Muscle layer of duodenum (tissue), 2 donors: ENCODE measurements at regions not wholly inside any gene's neighbourhood (a gene's known extent, or its start where the extent isn't known, plus 50 kb on each side); places are given as distances from the start of the nearest gene placed in this dataset.

ENCODE experiments used
- H3K27ac ChIP-seq: one replicate; pipeline ENCODE4 v1.7.0; 2013; ENCODE audit warnings: mild to moderate bottlenecking, low read length
- H3K27me3 ChIP-seq: one replicate; pipeline ENCODE4 v1.7.0; 2013; ENCODE audit warnings: low read depth, mild to moderate bottlenecking, control low read depth, low read length
- H3K36me3 ChIP-seq, 2 donors: one replicate each; pipeline ENCODE4 v1.7.0; 2013; ENCODE audit warnings: low read length in 2 of 2, control low read depth in 1 of 2, mild to moderate bottlenecking in 1 of 2; ENCODE audit not compliant: insufficient read depth in 2 of 2, control insufficient read depth in 1 of 2
- H3K4me1 ChIP-seq, 2 donors: one replicate each; pipeline ENCODE4 v1.7.0; 2013; ENCODE audit warnings: low read length in 2 of 2, mild to moderate bottlenecking in 2 of 2, control low read depth in 1 of 2, moderate library complexity in 1 of 2; ENCODE audit not compliant: insufficient read depth in 2 of 2, control insufficient read depth in 1 of 2
- H3K4me3 ChIP-seq, 2 donors: one replicate each; pipeline ENCODE4 v1.7.0; 2013; ENCODE audit warnings: low read length in 2 of 2, low read depth in 1 of 2, mild to moderate bottlenecking in 1 of 2
- H3K9me3 ChIP-seq, 2 donors: one replicate each; pipeline ENCODE4 v1.7.0; 2013; ENCODE audit warnings: low read length in 2 of 2, control low read depth in 1 of 2, mild to moderate bottlenecking in 1 of 2; ENCODE audit not compliant: control insufficient read depth in 1 of 2
- donor health status: healthy.

DNA sequence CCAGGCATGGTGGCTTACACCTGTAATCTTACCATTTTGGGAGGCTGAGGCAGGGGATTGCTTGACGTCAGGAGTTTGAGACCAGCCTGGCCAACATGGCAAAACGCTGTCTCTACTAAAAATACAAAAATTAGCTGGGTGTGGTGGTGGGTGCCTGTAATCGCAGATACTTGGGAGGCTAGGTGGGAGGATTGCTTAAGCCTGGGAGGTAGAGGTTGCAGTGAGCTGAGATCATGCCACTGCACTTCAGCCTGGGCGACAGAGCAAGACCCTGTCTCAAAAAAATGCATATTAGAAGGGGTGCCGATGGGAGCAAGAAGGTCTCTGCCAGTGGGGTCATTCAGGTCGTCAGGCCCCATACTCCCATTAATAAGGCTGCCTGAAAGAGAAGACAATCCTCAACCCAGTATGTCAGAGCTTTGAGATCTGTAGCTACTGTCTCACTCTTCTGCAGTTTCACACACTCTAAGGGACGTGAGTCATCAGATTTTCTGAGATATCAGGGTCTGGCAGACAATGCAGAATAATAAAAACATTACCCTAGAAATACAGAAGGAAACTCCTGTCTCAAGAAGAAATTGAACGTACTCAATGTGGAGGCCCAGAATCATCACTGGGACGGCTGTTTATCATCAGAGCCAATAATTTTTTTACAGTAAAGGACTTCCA is 176.7 kb upstream of the FAT1 start:
- Histone ChIP-seq H3K9me3 (no peaks in the 10 kb centered on the region), H3K36me3 (no peaks in the 10 kb centered on the region), H3K27me3 (no peaks in the 10 kb centered on the region), H3K4me1 (peaks cover 0 to 3% of the 10 kb centered on the region in 2 donors), H3K4me3 (no peak overlapping the region), H3K27ac (no peak overlapping the region)

GRCh38 chr4:186900984-186901383 is 177.3 kb upstream of the FAT1 start:
- no peaks in the 10 kb centered on the region for H3K36me3 ChIP-seq
- H3K4me3 ChIP-seq = no peak overlapping the region
- H3K27ac ChIP-seq = no peak overlapping the region
- H3K27me3 ChIP-seq = no peaks in the 10 kb centered on the region
- H3K4me1 ChIP-seq = peaks cover 0 to 3% of the 10 kb centered on the region in 2 donors
- no peaks in the 10 kb centered on the region for H3K9me3 ChIP-seq

DNA sequence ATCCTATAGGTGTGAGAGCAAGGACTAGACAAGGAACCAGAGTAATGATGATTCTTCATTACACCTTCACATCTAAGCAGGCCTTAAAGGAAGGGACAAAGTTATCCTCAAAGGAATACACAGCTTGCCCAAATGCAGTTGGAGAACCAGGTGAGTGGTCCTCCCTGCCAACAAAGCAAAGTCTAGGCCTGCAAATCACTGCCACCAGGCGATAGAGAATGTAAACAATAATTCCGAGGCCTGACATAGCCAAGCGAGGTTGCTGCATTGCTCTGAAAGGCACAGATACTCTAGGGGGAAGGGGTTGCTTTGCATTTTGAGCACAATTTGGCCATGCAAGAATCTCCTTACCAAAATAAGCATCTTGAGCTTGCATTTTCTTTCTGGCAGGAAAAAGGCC is 178.2 kb upstream of the FAT1 start:
- Histone ChIP-seq H3K9me3 (no peaks in the 10 kb centered on the region), H3K27me3 (no peaks in the 10 kb centered on the region), H3K36me3 (no peaks in the 10 kb centered on the region), H3K4me3 (no peak overlapping the region), H3K27ac (no peak overlapping the region), H3K4me1 (peaks cover 0 to 3% of the 10 kb centered on the region in 2 donors)

DNA sequence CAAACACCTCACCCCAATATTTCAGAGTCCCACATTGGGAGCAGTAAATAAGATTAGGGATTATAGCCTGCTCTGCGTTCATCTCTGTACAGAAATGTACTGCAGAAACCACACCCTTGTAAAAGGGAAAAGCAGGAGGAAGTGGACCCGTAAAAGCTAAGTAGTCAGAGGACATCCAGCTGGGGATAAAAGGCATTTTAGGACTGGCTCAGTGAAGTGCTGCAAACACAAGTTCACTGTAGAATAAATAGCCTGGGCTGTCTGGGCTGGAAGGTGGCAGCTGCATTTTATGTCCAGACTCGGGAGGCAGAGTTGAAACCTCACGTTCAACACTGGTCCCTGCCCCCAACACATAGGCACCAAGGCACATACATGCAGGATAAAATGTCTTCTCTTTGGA is 178.7 kb upstream of the FAT1 start:
- H3K9me3 ChIP-seq = no peaks in the 10 kb centered on the region
- no peak overlapping the region for H3K27ac ChIP-seq
- no peak overlapping the region for H3K4me3 ChIP-seq
- no peaks in the 10 kb centered on the region for H3K36me3 ChIP-seq
- no peaks in the 10 kb centered on the region for H3K27me3 ChIP-seq
- H3K4me1 ChIP-seq = peaks cover 0 to 3% of the 10 kb centered on the region in 2 donors

- no peaks in the 10 kb centered on the region for H3K9me3 ChIP-seq
- H3K4me1 ChIP-seq = peaks cover 0 to 3% of the 10 kb centered on the region in 2 donors
Measured at GRCh38 chr4:186904101-186904500, 180.4 kb upstream of the FAT1 start.

DNA sequence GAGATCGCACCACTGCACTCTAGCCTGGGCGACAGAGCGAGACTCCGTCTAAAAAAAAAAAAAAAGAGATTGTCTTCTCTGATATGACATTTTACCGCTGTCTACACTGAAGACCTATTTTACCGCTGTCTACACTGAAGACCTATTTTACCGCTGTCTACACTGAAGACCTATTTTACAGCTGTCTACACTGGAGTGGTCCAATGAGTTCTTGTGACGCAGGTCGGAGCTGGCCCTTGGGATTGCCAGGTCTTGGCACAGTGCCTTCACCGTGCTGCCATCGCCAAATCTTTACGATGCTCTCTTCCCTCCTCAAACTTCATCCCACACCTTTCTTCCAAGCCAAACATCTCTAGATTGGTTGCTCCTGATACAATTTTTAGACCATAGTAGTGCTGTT is 183.1 kb upstream of the FAT1 start:
- H3K4me3 ChIP-seq = no peak overlapping the region
- H3K27ac ChIP-seq = no peak overlapping the region
- no peaks in the 10 kb centered on the region for H3K27me3 ChIP-seq
- no peaks in the 10 kb centered on the region for H3K36me3 ChIP-seq
- H3K9me3 ChIP-seq = no peaks in the 10 kb centered on the region
- peaks cover 0 to 3% of the 10 kb centered on the region in 2 donors for H3K4me1 ChIP-seq

More at GRCh38 chr4:186904101-186904500, 180.4 kb upstream of the FAT1 start:
- Histone ChIP-seq H3K36me3 (no peaks in the 10 kb centered on the region), H3K4me3 (no peak overlapping the region), H3K27me3 (no peaks in the 10 kb centered on the region), H3K27ac (no peak overlapping the region)

DNA sequence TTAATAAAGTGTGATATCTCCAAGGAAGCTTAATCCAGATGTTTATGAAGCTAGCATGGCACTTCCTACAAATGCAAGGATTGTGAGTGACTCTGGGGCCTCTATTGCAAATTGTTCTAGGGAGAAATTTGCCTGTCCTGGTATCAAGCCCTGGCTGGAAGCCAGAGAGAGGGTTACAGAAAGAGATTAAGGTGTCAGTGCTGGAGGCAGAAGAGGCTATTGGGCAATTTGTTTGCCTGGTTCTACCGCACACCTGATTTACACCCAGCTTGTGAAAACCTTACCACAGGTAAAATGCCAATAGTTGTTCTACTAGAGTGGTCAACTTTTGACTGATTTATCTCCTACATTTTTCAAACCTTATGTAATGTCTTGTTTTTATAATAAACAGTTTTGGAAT is 186.7 kb upstream of the FAT1 start:
- Histone ChIP-seq H3K9me3 (no peaks in the 10 kb centered on the region), H3K4me1 (no peaks in the 10 kb centered on the region), H3K4me3 (no peak overlapping the region), H3K36me3 (no peaks in the 10 kb centered on the region), H3K27ac (no peak overlapping the region), H3K27me3 (no peaks in the 10 kb centered on the region)

DNA sequence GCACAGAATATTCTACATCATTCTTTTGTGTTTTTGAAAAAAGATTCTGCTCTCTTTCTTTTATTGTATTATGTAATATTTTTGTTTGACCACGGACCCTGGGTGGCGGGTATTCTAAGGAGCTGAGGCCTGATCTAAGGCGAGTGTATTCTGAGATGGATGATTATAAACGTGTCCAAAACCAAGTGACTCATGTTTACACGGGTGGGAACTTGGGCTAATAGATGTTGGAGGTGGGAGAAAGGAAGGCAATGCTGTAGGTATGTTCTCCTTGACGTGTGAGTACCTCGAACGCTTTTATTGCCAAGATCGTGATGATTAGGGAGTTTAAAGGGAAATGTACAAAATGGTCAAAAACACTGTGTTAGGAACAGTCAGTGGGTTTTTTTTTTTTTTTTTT is 188.9 kb upstream of the FAT1 start:
- Histone ChIP-seq H3K36me3 (no peaks in the 10 kb centered on the region), H3K27me3 (no peaks in the 10 kb centered on the region), H3K9me3 (no peaks in the 10 kb centered on the region), H3K27ac (no peak overlapping the region), H3K4me3 (no peak overlapping the region), H3K4me1 (no peaks in the 10 kb centered on the region)

DNA sequence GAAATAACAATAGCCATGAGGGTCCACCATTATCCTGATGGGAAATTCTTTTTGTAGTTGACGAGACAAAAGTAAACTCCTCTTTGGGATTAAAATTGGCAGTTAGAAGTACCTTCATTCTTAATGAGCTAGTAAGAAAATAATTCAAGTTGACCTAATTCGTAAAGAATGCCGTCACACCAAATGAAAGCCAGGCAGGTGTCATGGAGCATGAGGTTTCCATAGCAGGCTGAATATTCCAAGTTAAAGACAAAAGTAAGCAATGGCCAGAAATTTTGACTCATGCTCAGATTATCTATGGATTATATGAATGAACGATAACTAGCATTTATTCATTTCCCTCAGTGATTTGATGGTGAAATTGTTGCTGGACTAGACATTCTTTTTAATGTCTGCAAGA is 192.2 kb upstream of the FAT1 start:
- Histone ChIP-seq H3K4me1 (no peaks in the 10 kb centered on the region), H3K9me3 (no peaks in the 10 kb centered on the region), H3K36me3 (no peaks in the 10 kb centered on the region), H3K27ac (no peak overlapping the region), H3K27me3 (no peaks in the 10 kb centered on the region), H3K4me3 (no peak overlapping the region)

DNA sequence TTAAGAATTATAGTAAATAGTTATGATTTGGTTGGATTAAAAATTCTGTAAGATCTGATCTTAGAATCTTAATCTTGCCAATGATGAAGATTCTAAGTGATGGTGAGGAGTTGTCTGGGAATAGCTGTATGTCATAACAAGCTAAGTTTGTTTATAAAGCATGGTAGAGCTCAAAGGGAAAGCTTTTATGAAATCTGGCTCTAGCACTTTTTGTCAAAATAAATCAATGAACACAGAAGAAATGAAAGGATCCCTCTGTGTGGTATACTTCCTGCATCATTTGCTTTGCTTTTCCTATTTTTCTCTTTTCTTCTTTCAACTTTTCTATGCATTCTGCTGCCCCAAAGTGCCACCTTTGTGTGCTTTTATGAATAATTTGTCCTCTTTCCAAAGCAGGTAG is 193.5 kb upstream of the FAT1 start:
- Histone ChIP-seq H3K4me1 (no peaks in the 10 kb centered on the region), H3K36me3 (no peaks in the 10 kb centered on the region), H3K4me3 (no peak overlapping the region), H3K27me3 (no peaks in the 10 kb centered on the region), H3K27ac (no peak overlapping the region), H3K9me3 (no peaks in the 10 kb centered on the region)

- Histone ChIP-seq H3K27ac (no peak overlapping the region), H3K36me3 (no peaks in the 10 kb centered on the region), H3K9me3 (no peaks in the 10 kb centered on the region), H3K4me1 (no peaks in the 10 kb centered on the region), H3K4me3 (no peak overlapping the region), H3K27me3 (no peaks in the 10 kb centered on the region)
Measured at GRCh38 chr4:186918466-186918865, 194.8 kb upstream of the FAT1 start.

DNA sequence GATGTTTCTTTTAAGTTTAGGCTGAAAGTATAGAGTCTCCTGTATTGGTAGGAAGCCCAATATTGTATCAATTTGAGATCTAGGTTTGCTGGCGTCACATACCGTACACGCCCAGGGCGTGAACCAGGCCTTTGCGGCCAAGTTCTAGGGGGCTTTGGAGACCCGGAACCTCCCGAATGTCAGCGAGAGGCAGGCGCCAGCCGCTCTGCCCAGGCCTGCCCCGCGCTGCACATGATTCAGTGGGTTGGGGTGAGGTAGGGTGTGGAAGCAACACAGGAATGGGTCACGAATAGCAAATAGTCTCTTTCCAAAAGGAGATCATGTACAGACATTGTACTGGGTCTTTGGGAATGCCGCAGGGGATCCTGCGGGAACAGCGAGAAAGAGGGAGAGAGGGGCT is 195.7 kb upstream of the FAT1 start:
- Histone ChIP-seq H3K27ac (no peak overlapping the region), H3K4me1 (no peaks in the 10 kb centered on the region), H3K9me3 (no peaks in the 10 kb centered on the region), H3K27me3 (no peaks in the 10 kb centered on the region), H3K4me3 (no peak overlapping the region), H3K36me3 (no peaks in the 10 kb centered on the region)
